ENCODE measurements at regions not wholly inside any gene's neighbourhood (a gene's known extent, or its start where the extent isn't known, plus 50 kb on each side); places are given as distances from the start of the nearest gene placed in this dataset.

GRCh38 chr1:182119631-182120030 lies 58.1 kb upstream of the ZNF648 start:
- TF ChIP-seq, protein P1, sequence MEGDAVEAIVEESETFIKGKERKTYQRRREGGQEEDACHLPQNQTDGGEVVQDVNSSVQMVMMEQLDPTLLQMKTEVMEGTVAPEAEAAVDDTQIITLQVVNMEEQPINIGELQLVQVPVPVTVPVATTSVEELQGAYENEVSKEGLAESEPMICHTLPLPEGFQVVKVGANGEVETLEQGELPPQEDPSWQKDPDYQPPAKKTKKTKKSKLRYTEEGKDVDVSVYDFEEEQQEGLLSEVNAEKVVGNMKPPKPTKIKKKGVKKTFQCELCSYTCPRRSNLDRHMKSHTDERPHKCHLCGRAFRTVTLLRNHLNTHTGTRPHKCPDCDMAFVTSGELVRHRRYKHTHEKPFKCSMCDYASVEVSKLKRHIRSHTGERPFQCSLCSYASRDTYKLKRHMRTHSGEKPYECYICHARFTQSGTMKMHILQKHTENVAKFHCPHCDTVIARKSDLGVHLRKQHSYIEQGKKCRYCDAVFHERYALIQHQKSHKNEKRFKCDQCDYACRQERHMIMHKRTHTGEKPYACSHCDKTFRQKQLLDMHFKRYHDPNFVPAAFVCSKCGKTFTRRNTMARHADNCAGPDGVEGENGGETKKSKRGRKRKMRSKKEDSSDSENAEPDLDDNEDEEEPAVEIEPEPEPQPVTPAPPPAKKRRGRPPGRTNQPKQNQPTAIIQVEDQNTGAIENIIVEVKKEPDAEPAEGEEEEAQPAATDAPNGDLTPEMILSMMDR (IDR thresholded peaks at IDR 0.05 in 2 of 3, conservative IDR thresholded peaks at IDR 0.05 in 1 of 3; ENCODE audit: borderline replicate concordance in 1 of 3, insufficient read depth in 1 of 3, low read depth in 2 of 3, low read length in 2 of 3), result no peak
- no peak for TF ChIP-seq REST (IDR thresholded peaks at IDR 0.05; ENCODE audit: low read depth)
- no peak for TF ChIP-seq SIN3A (IDR thresholded peaks at IDR 0.05; ENCODE audit: low read depth)
- no peak for TF ChIP-seq EGR1 (IDR thresholded peaks at IDR 0.05; ENCODE audit: low read depth)
- TF ChIP-seq POLR2A (IDR thresholded peaks at IDR 0.05; ENCODE audit: borderline replicate concordance, extremely low read depth, insufficient read depth, insufficient read length), result no peak
- TF ChIP-seq CEBPB (IDR thresholded peaks at IDR 0.05; ENCODE audit: low read depth), result no peak
- no peak for TF ChIP-seq SRF (IDR thresholded peaks at IDR 0.05; ENCODE audit: low read depth)
- no peak for TF ChIP-seq RAD21 (IDR thresholded peaks at IDR 0.05; ENCODE audit: low read depth)
- TF ChIP-seq SP1 (IDR thresholded peaks at IDR 0.05; ENCODE audit: low read depth), result no peak
- TF ChIP-seq, protein P2, sequence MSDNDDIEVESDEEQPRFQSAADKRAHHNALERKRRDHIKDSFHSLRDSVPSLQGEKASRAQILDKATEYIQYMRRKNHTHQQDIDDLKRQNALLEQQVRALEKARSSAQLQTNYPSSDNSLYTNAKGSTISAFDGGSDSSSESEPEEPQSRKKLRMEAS (IDR thresholded peaks at IDR 0.05), result no peak

Measured in HCT116 (cell line).